Vagina (tissue), 2 donors: ENCODE measurements at regions not wholly inside any gene's neighbourhood (a gene's known extent, or its start where the extent isn't known, plus 50 kb on each side); places are given as distances from the start of the nearest gene placed in this dataset.

Source experiments
- POLR2A ChIP-seq, 2 donors: fragments of 450-650 bp; IDR thresholded peaks; one replicate each; pipeline ENCODE4 v1.6.1; 2017; ENCODE audit warnings: antibody characterized with exemption in 2 of 2, mild to moderate bottlenecking in 2 of 2, moderate library complexity in 2 of 2
- POLR2AphosphoS5 ChIP-seq, 2 donors: sonication (generic); formaldehyde crosslinking; IDR thresholded peaks; one replicate each; pipeline ENCODE4 v1.9.0; 2017; ENCODE audit warnings: antibody characterized with exemption in 2 of 2, mild to moderate bottlenecking in 2 of 2, low read depth in 1 of 2; ENCODE audit not compliant: insufficient read depth in 1 of 2
- TF ChIP-seq, protein P1 (sequence below), 3 experiments: fragments of 450-650 bp in 2 of 3; fragments of 200-600 bp in 1 of 3; sonication (generic) in 1 of 3; IDR thresholded peaks; one replicate each; pipeline ENCODE4 v1.5.1; 2017 to 2019; ENCODE audit warnings: antibody characterized with exemption in 3 of 3, mild to moderate bottlenecking in 2 of 3, moderate library complexity in 2 of 3

DNA sequence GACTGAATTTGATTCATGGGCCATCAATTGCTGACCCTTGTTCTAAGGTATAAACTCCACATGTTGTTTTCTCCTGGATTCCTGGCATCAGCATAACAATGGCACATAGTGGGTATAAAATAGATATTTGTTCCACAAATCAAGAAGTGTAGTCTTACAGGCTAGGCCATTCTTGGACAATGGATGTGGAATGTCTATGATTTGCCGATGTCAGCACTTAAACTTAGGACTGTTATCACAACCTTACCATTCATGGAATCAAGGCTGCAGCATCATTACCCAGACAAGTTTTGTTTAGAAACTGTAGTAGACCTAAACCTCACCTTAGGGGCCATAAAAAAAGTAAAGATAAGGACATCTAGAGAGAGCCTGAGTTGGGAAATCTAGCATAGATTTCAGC is 680.0 kb downstream of the BRINP1 start:
- TF ChIP-seq, protein P1, sequence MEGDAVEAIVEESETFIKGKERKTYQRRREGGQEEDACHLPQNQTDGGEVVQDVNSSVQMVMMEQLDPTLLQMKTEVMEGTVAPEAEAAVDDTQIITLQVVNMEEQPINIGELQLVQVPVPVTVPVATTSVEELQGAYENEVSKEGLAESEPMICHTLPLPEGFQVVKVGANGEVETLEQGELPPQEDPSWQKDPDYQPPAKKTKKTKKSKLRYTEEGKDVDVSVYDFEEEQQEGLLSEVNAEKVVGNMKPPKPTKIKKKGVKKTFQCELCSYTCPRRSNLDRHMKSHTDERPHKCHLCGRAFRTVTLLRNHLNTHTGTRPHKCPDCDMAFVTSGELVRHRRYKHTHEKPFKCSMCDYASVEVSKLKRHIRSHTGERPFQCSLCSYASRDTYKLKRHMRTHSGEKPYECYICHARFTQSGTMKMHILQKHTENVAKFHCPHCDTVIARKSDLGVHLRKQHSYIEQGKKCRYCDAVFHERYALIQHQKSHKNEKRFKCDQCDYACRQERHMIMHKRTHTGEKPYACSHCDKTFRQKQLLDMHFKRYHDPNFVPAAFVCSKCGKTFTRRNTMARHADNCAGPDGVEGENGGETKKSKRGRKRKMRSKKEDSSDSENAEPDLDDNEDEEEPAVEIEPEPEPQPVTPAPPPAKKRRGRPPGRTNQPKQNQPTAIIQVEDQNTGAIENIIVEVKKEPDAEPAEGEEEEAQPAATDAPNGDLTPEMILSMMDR (IDR thresholded peaks at IDR 0.05): no peak
- no peak for TF ChIP-seq POLR2A (IDR thresholded peaks at IDR 0.05)
- no peak for TF ChIP-seq POLR2AphosphoS5 (IDR thresholded peaks at IDR 0.05; ENCODE audit: insufficient read depth in 1 of 2, low read depth in 1 of 2)
